Stomach (tissue), 4 donors: ENCODE measurements at regions not wholly inside any gene's neighbourhood (a gene's known extent, or its start where the extent isn't known, plus 50 kb on each side); places are given as distances from the start of the nearest gene placed in this dataset.

ENCODE experiments used
- CTCF ChIP-seq, 7 experiments: fragments of 450-650 bp in 4 of 7; fragments of 200-600 bp in 3 of 7; sonication (generic) in 3 of 7; IDR thresholded peaks; one replicate each; pipeline ENCODE4 v1.5.1; 2016 to 2019; ENCODE audit warnings: antibody characterized with exemption in 7 of 7, control low read depth in 2 of 7, mild to moderate bottlenecking in 1 of 7
- EP300 ChIP-seq: sonication (generic); formaldehyde crosslinking; IDR thresholded peaks from one replicate; pipeline ENCODE4 v1.6.1; 2017; ENCODE audit warnings: antibody characterized with exemption
- POLR2A ChIP-seq, 4 donors: fragments of 450-650 bp; IDR thresholded peaks; one replicate each; pipeline ENCODE4 v1.6.1; 2016; ENCODE audit warnings: antibody characterized with exemption in 4 of 4, control low read depth in 2 of 4, mild to moderate bottlenecking in 1 of 4, moderate library complexity in 1 of 4
- POLR2AphosphoS5 ChIP-seq, 3 donors: sonication (generic); formaldehyde crosslinking; IDR thresholded peaks; one replicate each; pipeline ENCODE4 v1.6.1; 2016; ENCODE audit warnings: antibody characterized with exemption in 3 of 3

DNA sequence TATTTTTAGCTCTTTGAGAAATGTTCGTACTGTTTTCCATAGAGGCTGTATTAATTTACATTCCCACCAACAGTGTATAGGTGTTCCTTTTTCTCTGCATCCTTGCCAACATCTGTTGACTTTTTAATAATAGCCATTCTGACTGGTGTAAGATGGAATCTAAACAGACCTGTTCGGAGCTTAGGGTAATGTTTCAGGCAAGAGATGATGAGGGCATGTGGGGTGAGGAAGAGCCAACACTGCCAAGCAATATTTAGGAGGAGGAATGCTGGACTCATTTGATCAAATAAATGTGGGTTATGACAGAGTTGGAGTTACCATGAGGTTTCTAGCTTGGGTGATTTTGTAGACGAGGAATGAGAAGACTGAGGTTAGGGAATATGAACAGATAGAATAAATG, 382.9 kb downstream of the KLF12 start:
- TF ChIP-seq CTCF (IDR thresholded peaks at IDR 0.05) (no peak), POLR2AphosphoS5 (IDR thresholded peaks at IDR 0.05) (no peak), POLR2A (IDR thresholded peaks at IDR 0.05) (no peak), EP300 (no peak)
